ENCODE measurements at regions not wholly inside any gene's neighbourhood (a gene's known extent, or its start where the extent isn't known, plus 50 kb on each side); places are given as distances from the start of the nearest gene placed in this dataset.

DNA sequence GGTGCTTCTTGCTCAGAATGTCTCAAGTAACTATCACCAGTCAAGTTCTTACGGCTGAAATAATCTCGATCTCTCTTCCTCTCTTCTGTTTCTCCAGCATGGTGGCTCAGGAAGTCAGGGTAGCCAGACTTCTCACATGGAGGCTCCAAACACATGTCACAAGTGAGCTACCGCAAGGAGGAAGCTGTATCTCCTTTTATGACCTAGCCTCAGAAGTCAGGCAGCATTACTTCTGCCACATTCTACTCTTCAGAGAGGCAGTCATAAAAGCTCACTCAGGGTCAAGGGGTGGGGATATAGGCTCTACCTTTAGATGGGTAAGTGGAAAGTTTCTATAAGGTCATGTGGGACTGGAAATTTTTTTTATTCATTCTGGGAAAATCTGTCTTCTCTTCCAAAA is 86.6 kb upstream of the NEO1 start:
- no peak for DNase-seq (ENCODE audit: low spot score)

DNA sequence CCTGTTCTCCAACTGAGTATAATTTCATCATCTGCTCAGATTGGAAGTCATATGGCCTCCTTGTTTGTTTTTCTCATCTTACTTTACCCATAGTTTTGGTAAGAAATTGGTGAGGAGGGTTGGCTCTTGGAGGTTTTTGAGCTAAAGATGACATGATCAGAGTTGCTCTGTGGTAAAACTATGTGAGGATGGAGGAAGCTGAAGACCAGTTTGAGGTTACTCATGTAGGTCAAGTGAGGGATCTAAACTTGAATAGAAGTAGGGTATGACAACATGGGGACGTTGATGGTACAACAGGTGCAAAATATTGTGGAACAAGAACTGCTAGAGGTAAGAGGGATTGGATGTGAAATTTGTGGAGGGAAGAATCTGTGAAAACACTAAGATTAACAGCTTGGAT is 87.7 kb upstream of the NEO1 start:
- no peak for DNase-seq (ENCODE audit: low spot score)

DNA sequence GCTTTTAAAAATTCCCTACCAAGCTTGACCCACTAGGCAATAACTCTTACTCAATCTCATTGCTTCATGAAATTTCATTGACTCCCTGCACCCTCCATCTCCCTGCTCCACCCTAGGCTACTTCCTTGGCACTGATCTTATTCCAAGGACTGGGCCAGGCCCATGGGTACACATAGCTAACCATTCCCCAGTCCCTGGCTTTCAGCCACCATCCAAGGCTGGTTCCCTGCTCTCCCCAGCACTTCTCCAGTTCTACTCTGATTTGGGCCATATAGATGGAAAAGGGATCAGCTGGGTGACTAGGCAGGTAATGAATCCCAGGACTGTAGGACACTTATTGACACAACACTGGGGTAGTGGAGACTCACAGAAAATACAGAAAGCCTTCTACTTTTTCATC is 88.1 kb upstream of the NEO1 start:
- DNase-seq (ENCODE audit: low spot score) = no peak

GRCh38 chr15:72962054-72962702 is 90.1 kb upstream of the NEO1 start:
- DNase-seq (ENCODE audit: low spot score) = no peak

GRCh38 chr15:72961346-72961745 is 90.9 kb upstream of the NEO1 start:
- DNase-seq (ENCODE audit: low spot score) = no peak

GRCh38 chr15:72958634-72959033 is 93.6 kb upstream of the NEO1 start:
- DNase-seq (ENCODE audit: low spot score) = no peak

- DNase-seq (ENCODE audit: low spot score) = no peak
Observed at GRCh38 chr15:72953306-72953705, 99.0 kb upstream of the NEO1 start.

GRCh38 chr15:72952151-72952550 is 100.1 kb upstream of the NEO1 start:
- DNase-seq (ENCODE audit: low spot score) = no peak

GRCh38 chr15:72948662-72949061 is 103.6 kb upstream of the NEO1 start:
- no peak for DNase-seq (ENCODE audit: low spot score)

- DNase-seq (ENCODE audit: low spot score) = no peak
Observed at GRCh38 chr15:72947709-72948108, 104.6 kb upstream of the NEO1 start.

DNA sequence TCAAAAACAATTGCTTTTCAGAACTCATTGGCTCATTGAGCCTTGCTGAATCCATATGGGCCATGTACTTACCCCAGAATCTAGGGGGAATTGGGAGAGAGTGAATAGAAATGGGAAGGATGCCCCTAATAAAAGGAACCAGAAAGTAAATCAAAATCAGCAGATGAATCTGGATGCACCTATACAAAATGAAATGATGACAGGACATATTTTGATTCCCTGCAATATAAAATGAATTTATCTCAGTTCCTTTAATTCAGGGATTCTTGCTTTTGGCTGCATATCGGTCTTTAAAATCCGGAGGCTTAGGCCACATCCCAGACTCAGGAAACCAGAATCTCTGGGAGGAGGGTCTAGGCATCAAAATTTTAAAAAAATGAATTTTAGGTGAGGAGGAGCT is 107.7 kb upstream of the NEO1 start:
- DNase-seq (ENCODE audit: low spot score) = no peak

GRCh38 chr15:72940229-72940622 is 112.0 kb upstream of the NEO1 start:
- no peak for DNase-seq (ENCODE audit: low spot score)

- no peak for DNase-seq (ENCODE audit: low spot score)
Observed at GRCh38 chr15:72939514-72940228, 112.6 kb upstream of the NEO1 start.

DNA sequence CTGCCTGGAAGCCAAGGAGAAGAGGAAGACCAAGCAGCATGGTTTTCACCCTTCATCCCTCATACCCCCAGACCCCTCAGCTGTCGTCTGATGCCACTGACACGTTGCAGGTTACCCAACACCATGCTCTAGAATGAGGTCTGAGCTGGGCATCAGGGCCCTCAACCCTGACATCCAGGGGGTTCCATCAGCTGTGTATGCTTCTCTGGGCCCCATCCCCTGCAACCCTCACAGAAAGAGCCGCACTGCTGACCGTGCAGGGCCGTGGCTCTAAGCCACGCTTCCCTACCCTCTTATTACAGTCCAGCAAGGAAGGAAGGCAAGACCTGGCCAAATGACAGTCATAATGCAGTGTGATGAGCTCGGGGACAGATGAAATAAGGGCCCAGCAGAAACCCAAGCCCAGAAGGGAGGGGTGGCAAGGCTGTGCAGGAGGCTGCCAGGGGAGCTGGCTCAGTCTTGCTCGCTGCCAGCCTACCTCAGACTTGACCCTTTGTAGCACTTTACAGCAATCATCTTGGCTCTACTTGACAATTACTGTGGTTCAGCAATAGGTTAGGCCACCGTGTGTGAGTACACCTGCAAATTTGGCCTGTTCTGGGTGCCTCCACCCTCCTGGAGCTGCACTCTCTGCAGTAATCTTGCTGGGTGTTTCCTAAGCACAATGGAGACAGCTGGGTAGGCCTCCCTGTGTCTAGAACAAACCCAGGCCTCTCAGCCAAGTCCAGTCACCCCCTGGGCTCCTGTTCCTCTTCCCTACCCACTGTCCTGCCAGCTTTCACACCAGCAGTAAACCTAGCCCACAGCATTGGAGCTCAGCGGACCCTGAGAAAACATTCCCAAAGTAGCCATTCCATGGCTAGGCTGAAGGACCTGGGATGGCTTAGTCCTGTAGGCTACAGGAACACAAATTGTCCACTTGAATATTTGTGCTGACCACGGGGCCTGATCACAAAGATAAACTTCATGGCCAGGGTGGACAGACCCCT is 115.3 kb upstream of the NEO1 start:
- no peak for DNase-seq (ENCODE audit: low spot score)

DNA sequence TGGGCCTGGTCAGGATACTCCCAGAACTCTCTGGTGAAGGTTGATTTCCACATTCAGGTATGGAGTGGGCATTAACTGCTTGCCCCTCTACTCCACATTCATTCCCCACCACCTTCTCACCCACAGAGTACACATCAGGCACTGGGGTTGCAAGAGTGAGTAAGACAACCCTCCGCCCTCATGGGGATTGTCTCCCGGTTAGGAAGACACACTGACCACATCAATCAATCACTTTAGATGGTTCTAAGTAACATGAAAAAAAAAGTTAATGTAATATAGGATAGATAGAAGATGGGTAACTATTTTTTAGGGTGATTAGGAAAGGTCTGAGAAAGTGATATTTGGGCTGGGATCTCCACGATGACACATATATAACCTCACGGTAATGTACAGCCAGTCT is 116.0 kb upstream of the NEO1 start:
- DNase-seq (ENCODE audit: low spot score) = no peak

GRCh38 chr15:72935521-72935920 is 116.7 kb upstream of the NEO1 start:
- peak; percentile 26 for DNase-seq (ENCODE audit: low spot score)

DNA sequence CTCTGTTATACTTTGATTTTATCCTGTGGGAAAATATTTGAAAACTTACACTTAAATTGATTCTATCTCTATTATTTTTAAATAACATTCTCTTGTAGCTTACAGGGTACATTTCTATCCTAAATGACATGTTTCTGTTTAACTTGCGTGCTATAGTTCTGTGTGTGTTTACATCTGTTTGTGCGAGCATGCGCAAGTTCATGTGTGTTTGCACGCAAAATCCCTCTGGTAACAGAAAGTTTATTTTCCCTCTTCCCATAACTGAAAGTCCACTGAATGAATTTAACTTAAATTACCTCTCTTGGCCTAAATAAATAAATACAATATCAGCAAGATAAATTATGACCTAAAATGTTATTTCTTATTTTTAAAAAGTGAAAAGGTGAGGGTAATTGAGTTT is 117.3 kb upstream of the NEO1 start:
- peak; percentile 81 for DNase-seq (ENCODE audit: low spot score)

DNA sequence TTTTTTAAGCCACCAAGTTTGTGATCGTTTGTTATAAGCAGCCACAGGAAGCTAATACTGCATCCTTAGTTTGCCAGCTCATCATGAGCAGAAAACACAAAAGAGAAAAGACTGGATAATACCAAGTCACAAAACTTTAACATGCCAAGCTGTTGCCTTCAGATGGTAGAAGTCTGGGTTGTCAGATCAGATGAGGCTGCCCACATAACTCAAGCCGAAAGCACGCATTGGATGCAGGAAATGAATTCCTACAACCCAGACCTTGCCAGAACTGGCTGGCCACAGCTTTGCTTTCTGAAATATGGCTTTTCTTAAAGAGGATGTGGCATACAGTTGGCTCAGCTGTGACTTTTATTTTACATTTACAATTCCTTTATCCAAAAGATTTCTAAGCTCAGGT is 118.3 kb upstream of the NEO1 start:
- peak; percentile 64 for DNase-seq (ENCODE audit: low spot score)

DNA sequence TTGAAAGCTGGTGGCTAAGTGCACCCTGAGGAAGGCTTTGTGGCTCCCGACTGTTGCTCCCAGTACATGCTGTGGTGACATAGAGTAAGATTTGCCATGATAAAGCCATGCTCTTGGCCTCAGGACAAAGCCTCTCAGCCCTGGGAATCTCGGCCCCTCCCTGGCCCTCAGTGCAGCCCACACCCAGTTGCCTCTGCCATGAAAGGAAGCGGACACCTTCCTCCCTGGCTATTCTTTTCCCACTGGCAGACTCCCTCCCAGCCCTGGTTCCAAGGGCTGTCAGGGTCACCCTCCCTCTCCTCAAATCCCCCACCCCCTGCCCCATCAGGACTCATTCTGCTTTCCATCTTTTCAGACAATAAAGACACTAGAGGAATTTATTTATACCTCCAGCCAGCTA is 119.8 kb upstream of the NEO1 start:
- no peak for DNase-seq (ENCODE audit: low spot score)

DNA sequence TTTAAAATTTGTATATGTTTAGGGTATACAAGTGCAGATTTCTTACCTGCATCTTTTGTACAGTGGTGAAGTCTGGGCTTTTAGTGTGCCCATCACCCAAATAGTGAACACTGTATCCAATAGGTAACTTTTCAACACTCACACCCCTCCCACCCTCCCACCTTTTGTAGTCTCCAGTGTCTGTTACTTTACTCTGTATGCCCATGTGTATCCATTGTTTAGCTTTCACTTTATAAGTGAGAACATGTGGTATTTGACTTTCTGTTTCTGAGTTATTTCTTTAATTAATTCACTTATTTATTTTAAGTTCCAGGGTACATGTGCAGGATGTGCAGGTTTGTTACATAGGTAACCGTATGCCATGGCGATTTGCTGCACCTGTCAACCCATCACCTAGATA is 124.8 kb upstream of the NEO1 start:
- no peak for DNase-seq (ENCODE audit: low spot score)

DNA sequence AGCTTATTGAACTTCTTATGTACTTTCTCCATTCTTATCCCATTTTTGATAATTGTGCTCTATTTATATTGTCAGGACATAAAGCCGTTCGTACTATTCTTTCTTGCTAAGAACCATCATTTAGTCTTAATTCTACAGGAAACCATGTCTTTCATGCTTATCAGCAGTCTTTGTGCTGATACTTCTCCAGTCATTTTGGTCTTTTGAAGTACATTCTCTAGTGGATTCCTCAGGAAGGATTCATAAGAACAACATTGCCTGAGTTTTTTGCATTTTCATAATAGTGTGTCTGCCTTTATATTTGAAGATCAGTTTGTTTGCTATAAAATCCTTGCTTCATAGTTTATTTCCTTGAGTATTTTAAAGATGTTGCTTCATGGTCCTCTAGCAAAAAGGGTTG is 126.6 kb upstream of the NEO1 start:
- DNase-seq (ENCODE audit: low spot score) = no peak

DNA sequence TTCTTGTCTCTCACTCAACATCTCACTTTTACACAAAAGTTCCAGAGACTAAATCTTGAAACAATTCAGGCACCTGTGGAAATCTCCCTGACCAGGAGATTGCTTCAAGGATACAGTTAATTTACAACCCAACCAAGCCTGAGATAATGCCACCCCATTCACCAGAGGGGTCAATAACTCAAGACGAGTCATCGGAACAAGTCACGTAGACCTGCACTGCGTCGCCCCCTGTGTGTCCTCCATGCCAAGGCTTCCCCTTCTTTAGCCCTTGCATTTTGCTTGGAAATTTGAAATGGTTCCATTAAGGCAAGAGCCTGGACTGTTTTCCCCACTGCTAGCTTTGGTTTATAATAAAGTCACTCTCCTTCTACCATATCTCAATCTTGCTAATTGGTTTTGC is 129.0 kb upstream of the NEO1 start:
- no peak for DNase-seq (ENCODE audit: low spot score)

- DNase-seq (ENCODE audit: low spot score) = no peak
Observed at GRCh38 chr15:72920551-72920950, 131.7 kb upstream of the NEO1 start.

Data from H4 (cell line).